ENCODE measurements at regions not wholly inside any gene's neighbourhood (a gene's known extent, or its start where the extent isn't known, plus 50 kb on each side); places are given as distances from the start of the nearest gene placed in this dataset.
"Not testable (repeated sequence)": the region's sequence is repeated elsewhere in the genome, so short reads cannot be mapped to it uniquely, and the experiment has no call there.

GRCh38 chr22:12541412-12542170 lies 2986.4 kb upstream of the OR11H1 start:
- not testable (repeated sequence) for H3K36me3 ChIP-seq; H3K4me2 ChIP-seq; H3K27ac ChIP-seq; H3K4me1 ChIP-seq; H3K9ac ChIP-seq; H3K27me3 ChIP-seq; H3K4me3 ChIP-seq; H3K9me3 ChIP-seq (replicated peaks in 1 of 11); H4K20me1 ChIP-seq

- not testable (repeated sequence) for H3K9ac ChIP-seq; H4K20me1 ChIP-seq; H3K27ac ChIP-seq; H3K4me2 ChIP-seq; H3K4me3 ChIP-seq; H3K4me1 ChIP-seq; H3K27me3 ChIP-seq; H3K36me3 ChIP-seq; H3K9me3 ChIP-seq (replicated peaks in 1 of 11)
These were observed 2974.6 kb upstream of the OR11H1 start for GRCh38 chr22:12553366-12553765.

DNA sequence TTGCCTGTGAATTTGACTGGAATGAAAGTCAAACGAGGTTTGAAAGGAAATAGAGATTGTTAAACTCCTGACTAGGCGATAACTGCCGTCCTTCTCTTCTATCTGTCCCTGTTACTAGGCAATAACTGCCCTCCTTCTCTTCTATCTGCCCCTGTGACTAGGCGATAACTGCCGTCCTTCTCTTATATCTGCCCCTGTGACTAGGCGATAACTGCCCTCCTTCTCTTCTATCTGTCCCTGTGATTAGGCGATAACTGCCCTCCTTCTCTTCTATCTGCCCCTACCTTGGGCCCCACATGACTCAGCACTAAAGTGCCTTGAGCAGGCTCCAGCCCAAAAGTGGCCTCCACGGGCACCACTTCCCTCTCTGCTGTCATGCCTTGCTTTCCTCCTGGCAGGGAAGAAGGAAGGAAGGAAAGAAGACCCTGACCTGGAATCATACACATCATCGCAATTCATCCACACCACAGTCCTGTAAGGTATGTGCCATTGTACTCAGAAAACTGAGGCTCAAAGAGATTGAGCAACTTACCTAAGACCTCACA lies 2973.3 kb upstream of the OR11H1 start:
- not testable (repeated sequence) for H3K4me3 ChIP-seq; H3K9me3 ChIP-seq (replicated peaks in 1 of 11); H3K9ac ChIP-seq; H3K27me3 ChIP-seq; H3K36me3 ChIP-seq; H3K4me1 ChIP-seq; H4K20me1 ChIP-seq; H3K4me2 ChIP-seq; H3K27ac ChIP-seq

- not testable (repeated sequence) for H3K4me3 ChIP-seq; H3K27ac ChIP-seq; H3K36me3 ChIP-seq; H4K20me1 ChIP-seq; H3K9ac ChIP-seq; H3K9me3 ChIP-seq (replicated peaks in 1 of 11); H3K4me1 ChIP-seq; H3K27me3 ChIP-seq; H3K4me2 ChIP-seq
These were observed 2956.5 kb upstream of the OR11H1 start for GRCh38 chr22:12571500-12571899.

- not testable (repeated sequence) for H3K4me1 ChIP-seq; H3K9me3 ChIP-seq (replicated peaks in 1 of 11); H3K36me3 ChIP-seq; H3K4me3 ChIP-seq; H4K20me1 ChIP-seq; H3K4me2 ChIP-seq; H3K27ac ChIP-seq; H3K27me3 ChIP-seq; H3K9ac ChIP-seq
These were observed 2948.3 kb upstream of the OR11H1 start for GRCh38 chr22:12579655-12580054.

DNA sequence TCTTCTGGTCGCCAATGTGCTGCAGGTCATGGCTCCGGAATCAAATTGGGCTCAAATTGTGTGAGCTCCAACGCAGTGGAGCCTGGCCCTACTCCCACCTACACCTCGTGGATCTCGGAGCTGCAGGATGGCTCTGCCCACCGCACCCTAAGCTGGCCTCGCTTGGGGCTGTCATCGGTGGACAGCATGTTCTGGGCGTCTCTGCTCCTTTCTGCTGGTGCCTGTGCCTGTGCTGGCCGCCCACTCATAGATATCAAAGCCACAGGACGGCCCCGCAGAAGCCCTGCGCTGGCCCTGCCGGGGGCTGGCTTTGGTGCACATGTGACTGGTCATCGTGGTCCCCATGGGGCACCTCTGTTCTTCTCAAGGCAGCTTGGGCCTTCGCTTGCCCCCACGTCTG lies 2943.5 kb upstream of the OR11H1 start:
- H3K36me3 ChIP-seq; H3K27me3 ChIP-seq; H4K20me1 ChIP-seq; H3K9me3 ChIP-seq (replicated peaks in 1 of 11); H3K4me3 ChIP-seq; H3K4me1 ChIP-seq; H3K4me2 ChIP-seq; H3K27ac ChIP-seq; H3K9ac ChIP-seq: not testable (repeated sequence)

DNA sequence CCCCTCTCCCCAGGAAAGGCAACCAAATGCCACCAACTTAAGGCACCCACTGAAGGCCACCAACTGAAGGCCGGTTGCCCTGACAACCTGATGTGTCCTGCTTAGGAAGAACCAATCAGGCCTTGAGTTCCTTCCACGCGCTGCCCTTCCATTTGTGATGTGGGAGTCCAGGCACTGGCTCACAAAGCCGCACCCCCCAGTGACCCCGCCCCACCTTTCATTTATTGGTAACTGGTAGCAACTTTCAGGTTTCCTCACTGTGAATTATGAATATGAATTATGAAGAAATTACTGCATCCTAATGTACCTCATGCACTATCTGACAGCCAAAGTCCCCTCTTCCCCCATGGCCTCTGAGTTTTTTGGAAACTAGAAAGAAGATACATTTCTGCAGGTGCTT lies 2943.1 kb upstream of the OR11H1 start:
- H3K9ac ChIP-seq; H3K4me2 ChIP-seq; H3K9me3 ChIP-seq (replicated peaks in 1 of 11); H3K27ac ChIP-seq; H3K4me1 ChIP-seq; H3K36me3 ChIP-seq; H3K27me3 ChIP-seq; H3K4me3 ChIP-seq; H4K20me1 ChIP-seq: not testable (repeated sequence)

GRCh38 chr22:12595724-12596123 lies 2932.3 kb upstream of the OR11H1 start:
- not testable (repeated sequence) for H3K27me3 ChIP-seq, H3K36me3 ChIP-seq, H3K4me2 ChIP-seq, H3K27ac ChIP-seq, H3K4me1 ChIP-seq, H4K20me1 ChIP-seq, H3K9ac ChIP-seq, H3K4me3 ChIP-seq
- peaks cover 0 to 12% (median 6%) of the 10 kb centered on the region in 11 experiments; a peak in 10 of 22 replicates for H3K9me3 ChIP-seq (replicated peaks in 1 of 11)

GRCh38 chr22:12597778-12598177 lies 2930.2 kb upstream of the OR11H1 start:
- H3K4me3 ChIP-seq, H3K36me3 ChIP-seq, H3K4me1 ChIP-seq, H3K4me2 ChIP-seq, H3K27me3 ChIP-seq, H4K20me1 ChIP-seq, H3K9ac ChIP-seq, H3K27ac ChIP-seq: not testable (repeated sequence)
- peaks cover 13 to 24% (median 20%) of the 10 kb centered on the region in 11 experiments for H3K9me3 ChIP-seq (replicated peaks in 1 of 11)

DNA sequence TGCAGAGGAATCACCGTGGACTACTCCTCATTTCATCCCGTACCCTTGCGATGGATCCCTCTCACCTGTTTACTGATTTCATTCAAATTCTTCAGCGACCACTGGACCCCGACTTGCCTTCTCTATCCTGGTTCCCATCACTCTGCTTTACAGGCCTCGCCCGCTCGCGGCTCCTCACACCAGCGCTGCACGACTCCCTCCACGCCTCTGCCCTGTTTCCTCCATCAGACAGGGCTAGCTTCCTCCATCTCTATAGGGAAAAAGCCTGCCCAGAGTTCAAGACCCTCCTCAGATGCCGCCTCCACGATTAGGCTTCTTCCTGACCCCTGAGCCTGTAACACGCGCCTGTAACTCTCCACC lies 2926.5 kb upstream of the OR11H1 start:
- not testable (repeated sequence) for H4K20me1 ChIP-seq, H3K27ac ChIP-seq, H3K4me1 ChIP-seq, H3K4me2 ChIP-seq, H3K27me3 ChIP-seq, H3K36me3 ChIP-seq
- H3K9me3 ChIP-seq (replicated peaks in 1 of 11) = peaks cover 13 to 29% (median 26%) of the 10 kb centered on the region in 11 experiments
- H3K4me3 ChIP-seq = peak overlapping the region in 7 of 10 experiments; percentile 9 to 49 (median 22); a peak in 6 of 20 replicates
- H3K9ac ChIP-seq = 0 out of 22 replicates have a peak overlapping the region, but pooled peaks of 1 of the 11 experiments have one; percentile 28
